PC-3 (cell line): ENCODE measurements at regions not wholly inside any gene's neighbourhood (a gene's known extent, or its start where the extent isn't known, plus 50 kb on each side); places are given as distances from the start of the nearest gene placed in this dataset.

Experiments
- ATAC-seq: fragments of 200-7000 bp; cut with Tn5 transposase; 2 replicates; pipeline ENCODE4 v1.9.1; 2020; ENCODE audit warnings: mild to moderate bottlenecking, moderate library complexity
- BruUV-seq: library from RNA; stranded (reverse); fragments of 400-500 nt; replicated peaks from 2 replicates; lab custom pipeline; 2021; lab: Mats Ljungman, UMichigan
- CTCF ChIA-PET: fragments of 300-600 bp; sonication (Branson Sonifier 250); formaldehyde crosslinking; loops from one replicate; lab custom pipeline; 2022; ENCODE audit warnings: antibody characterized with exemption; lab: Charles Lee
- POLR2A ChIA-PET: fragments of 300-600 bp; sonication (Branson Sonifier 250); formaldehyde crosslinking; loops from one replicate; lab custom pipeline; 2022; ENCODE audit warnings: antibody characterized with exemption; ENCODE audit not compliant: unreplicated experiment; lab: Charles Lee
- DNase-seq: peaks from one replicate; pipeline ENCODE4 v3.0.0-alpha.2; 2015
- H2AFZ ChIP-seq: fragments of 300-600 bp; sonication (generic); 2 replicates; pipeline ENCODE4 v1.6.0; 2016; ENCODE audit warnings: antibody characterized with exemption, low read length
- H3F3A ChIP-seq: fragments of 300-600 bp; sonication (generic); one replicate; pipeline ENCODE4 v1.6.0; 2017; ENCODE audit warnings: antibody characterized with exemption, low read length, control low read depth, mild to moderate bottlenecking; ENCODE audit not compliant: unreplicated experiment
- H3K27ac ChIP-seq: fragments of 300-600 bp; sonication (generic); 2 replicates; pipeline ENCODE4 v1.5.1; 2016; ENCODE audit warnings: mild to moderate bottlenecking, low read length
- H3K27me3 ChIP-seq: fragments of 300-600 bp; sonication (generic); 2 replicates; pipeline ENCODE4 v1.6.1; 2016; ENCODE audit warnings: low read length, mixed read lengths
- H3K36me3 ChIP-seq: fragments of 300-600 bp; sonication (generic); 2 replicates; pipeline ENCODE4 v1.6.1; 2016; ENCODE audit warnings: low read depth, mixed run types, low read length, mixed read lengths
- H3K4me1 ChIP-seq: fragments of 300-600 bp; sonication (generic); 2 replicates; pipeline ENCODE4 v1.5.1; 2016; ENCODE audit warnings: low read length; ENCODE audit not compliant: insufficient read depth
- H3K4me2 ChIP-seq: fragments of 300-600 bp; sonication (generic); 2 replicates; pipeline ENCODE4 v1.6.0; 2016; ENCODE audit warnings: low read length
- H3K4me3 ChIP-seq: fragments of 300-600 bp; sonication (generic); 2 replicates; pipeline ENCODE4 v1.5.1; 2016; ENCODE audit warnings: mild to moderate bottlenecking, low read length, mixed read lengths
- H3K79me2 ChIP-seq: fragments of 300-600 bp; sonication (generic); 2 replicates; pipeline ENCODE4 v1.6.1; 2017; ENCODE audit warnings: low read length, mixed read lengths
- H3K9ac ChIP-seq: fragments of 300-600 bp; sonication (generic); 2 replicates; pipeline ENCODE4 v1.6.0; 2016; ENCODE audit warnings: mild to moderate bottlenecking, low read length
- H3K9me2 ChIP-seq: fragments of 300-600 bp; sonication (generic); replicated peaks from 2 replicates; pipeline ENCODE4 v1.6.1; 2016; ENCODE audit warnings: mixed run types, low read length, mixed read lengths
- H3K9me3 ChIP-seq: fragments of 300-600 bp; sonication (generic); 2 replicates; pipeline ENCODE4 v1.6.1; 2016; ENCODE audit warnings: low read length, mixed read lengths
- H4K20me1 ChIP-seq: fragments of 300-600 bp; sonication (generic); 2 replicates; pipeline ENCODE4 v1.6.1; 2016; ENCODE audit warnings: low read length, mixed read lengths
- CTCF ChIP-seq: fragments of 300-600 bp; sonication (generic); conservative IDR thresholded peaks from 2 replicates; pipeline ENCODE4 v1.5.1; 2017; ENCODE audit warnings: antibody characterized with exemption, low read depth, mild to moderate bottlenecking, low read length
- EZH2 ChIP-seq: fragments of 300-600 bp; sonication (generic); IDR thresholded peaks from one replicate; pipeline ENCODE4 v1.6.1; 2017; ENCODE audit warnings: antibody characterized with exemption, mild to moderate bottlenecking, low read length; ENCODE audit not compliant: unreplicated experiment
- EZH2phosphoT487 ChIP-seq: fragments of 300-600 bp; sonication (generic); IDR thresholded peaks from 2 replicates; pipeline ENCODE4 v1.6.1; 2018; ENCODE audit warnings: mild to moderate bottlenecking, antibody characterized with exemption, low read length, borderline replicate concordance
- intact Hi-C: fragments of 100-400 bp; cut with micrococcal nuclease; formaldehyde crosslinking; loops from 2 replicates; pipeline ENCODE4 v1.9.0; 2023

GRCh38 chr6:120615238-120615637 lies 719.0 kb downstream of the TBC1D32 start:
- H3K4me2 ChIP-seq: no peak overlapping the region
- H3K79me2 ChIP-seq: no peaks in the 10 kb centered on the region
- no peaks in the 10 kb centered on the region for H3K9me2 ChIP-seq
- ChIA-PET POLR2A (no interaction called here), CTCF (no interaction called here)
- no peaks in the 10 kb centered on the region for H4K20me1 ChIP-seq
- no peak overlapping the region for H3K4me3 ChIP-seq
- no peaks in the 10 kb centered on the region for H3K27me3 ChIP-seq
- H3F3A ChIP-seq: no peaks in the 10 kb centered on the region
- no peak overlapping the region for H2AFZ ChIP-seq
- no peak for DNase-seq
- no peaks in the 10 kb centered on the region for H3K9me3 ChIP-seq
- no peaks in the 10 kb centered on the region for H3K36me3 ChIP-seq
- BruUV-seq: no TSS peak
- no peak overlapping the region for H3K9ac ChIP-seq
- H3K4me1 ChIP-seq: no peaks in the 10 kb centered on the region
- ATAC-seq: no peak
- intact Hi-C loops: no loop called here
- no peak for TF ChIP-seq EZH2
- no peak for TF ChIP-seq CTCF
- no peak for TF ChIP-seq EZH2phosphoT487
- H3K27ac ChIP-seq: no peak overlapping the region

- CTCF ChIA-PET: no interaction called here
- ATAC-seq: no peak
- Histone ChIP-seq H3K4me2 (no peak overlapping the region), H3K79me2 (no peaks in the 10 kb centered on the region), H3K4me3 (no peak overlapping the region), H3K27me3 (no peaks in the 10 kb centered on the region), H3K9me3 (no peaks in the 10 kb centered on the region), H4K20me1 (no peaks in the 10 kb centered on the region), H3K36me3 (no peaks in the 10 kb centered on the region), H3F3A (no peaks in the 10 kb centered on the region), H2AFZ (no peak overlapping the region), H3K27ac (no peak overlapping the region), H3K9me2 (no peaks in the 10 kb centered on the region), H3K4me1 (no peaks in the 10 kb centered on the region), H3K9ac (no peak overlapping the region)
- TF ChIP-seq EZH2 (no peak), EZH2phosphoT487 (no peak), CTCF (no peak)
- intact Hi-C loops: no loop called here
- BruUV-seq: no TSS peak
- DNase-seq: no peak
- POLR2A ChIA-PET: no interaction called here
Observed at GRCh38 chr6:120614723-120615122, 719.6 kb downstream of the TBC1D32 start.

GRCh38 chr6:120608826-120609225 lies 725.5 kb downstream of the TBC1D32 start:
- Histone ChIP-seq H3K27ac (no peak overlapping the region), H3K9me3 (no peaks in the 10 kb centered on the region), H2AFZ (no peak overlapping the region), H3K27me3 (no peaks in the 10 kb centered on the region), H3K4me3 (no peak overlapping the region), H3K4me2 (no peak overlapping the region), H3K36me3 (no peaks in the 10 kb centered on the region), H3K9ac (no peak overlapping the region), H3K4me1 (no peaks in the 10 kb centered on the region), H4K20me1 (no peaks in the 10 kb centered on the region), H3K79me2 (no peaks in the 10 kb centered on the region), H3K9me2 (no peaks in the 10 kb centered on the region), H3F3A (no peaks in the 10 kb centered on the region)
- DNase-seq (peak; percentile 41), ATAC-seq (peak; percentile 40; the same call in 1 of the 2 replicates)
- TF ChIP-seq EZH2: no peak
- TF ChIP-seq CTCF: no peak
- TF ChIP-seq EZH2phosphoT487: no peak
- BruUV-seq: no TSS peak
- intact Hi-C loops: no loop called here
- ChIA-PET CTCF (interaction anchor here (0.6 kb wide), 1 partner anchor 219 kb away, joined by 3 read pairs; no protein-coding TSS in a partner anchor), POLR2A (no interaction called here)
